Muscle of back (tissue), 3 donors: ENCODE measurements at regions not wholly inside any gene's neighbourhood (a gene's known extent, or its start where the extent isn't known, plus 50 kb on each side); places are given as distances from the start of the nearest gene placed in this dataset.

Experiments used
- DNase-seq, 3 donors: peaks; one replicate each; pipeline versions ENCODE4 v3.0.0 to v3.0.0-alpha.2; 2013

DNA sequence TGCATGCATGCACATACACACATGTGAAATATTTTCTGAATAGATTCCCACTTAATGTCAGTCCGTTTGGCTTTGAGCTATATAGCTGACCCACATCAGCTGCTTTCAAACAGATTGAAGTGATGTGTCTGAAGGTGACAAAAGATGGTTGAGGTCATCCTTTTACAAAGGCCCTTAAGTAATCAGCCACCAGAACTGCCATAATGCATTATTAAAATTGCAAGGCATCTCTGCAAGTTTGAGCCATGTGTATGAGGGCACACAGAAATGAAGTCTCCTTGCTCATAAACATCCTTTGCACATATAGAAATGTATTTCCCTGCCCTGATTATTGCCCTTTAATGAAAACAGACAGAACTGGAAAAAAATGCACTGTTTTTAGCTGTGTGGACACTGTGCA is 1043.0 kb upstream of the C9orf72 start:
- DNase-seq: no peak

DNA sequence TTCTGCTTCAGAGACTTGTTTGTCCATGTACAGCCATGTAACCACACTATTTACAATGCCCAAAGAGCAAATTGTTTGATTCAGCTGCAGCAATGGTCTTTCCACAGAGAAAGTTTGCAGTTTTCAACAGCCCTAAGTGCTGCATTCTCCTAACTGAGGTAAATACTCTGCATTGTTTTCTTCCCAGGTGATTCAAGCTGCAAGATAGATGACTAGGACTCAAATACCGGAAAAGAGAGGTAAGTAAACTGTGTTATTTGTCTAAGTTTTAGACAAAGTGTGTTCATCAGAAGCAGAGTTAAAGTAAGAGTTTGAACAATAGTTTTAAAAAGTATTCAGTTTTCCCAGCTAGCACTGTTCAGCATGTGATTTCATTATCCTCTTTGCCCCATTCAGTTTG is 1046.7 kb upstream of the C9orf72 start:
- DNase-seq: no peak

DNA sequence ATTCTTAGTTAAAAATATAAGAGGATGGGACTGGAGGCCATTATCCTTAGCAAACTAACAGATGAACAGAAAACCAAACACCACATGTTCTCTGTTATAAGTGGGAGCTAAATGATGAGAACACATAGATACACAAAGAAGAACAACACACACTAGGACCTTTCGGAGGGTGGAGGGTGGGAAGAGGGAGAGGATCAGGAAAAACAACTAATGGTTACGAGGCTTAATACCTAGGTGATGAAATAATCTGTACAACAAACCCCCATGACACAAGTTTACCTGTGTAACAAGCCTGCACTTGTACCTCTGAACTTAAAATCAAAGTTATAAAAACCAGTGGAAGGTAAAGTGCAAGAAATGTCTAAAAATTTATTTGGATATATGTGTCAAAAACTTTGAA is 1047.4 kb upstream of the C9orf72 start:
- no peak for DNase-seq

DNA sequence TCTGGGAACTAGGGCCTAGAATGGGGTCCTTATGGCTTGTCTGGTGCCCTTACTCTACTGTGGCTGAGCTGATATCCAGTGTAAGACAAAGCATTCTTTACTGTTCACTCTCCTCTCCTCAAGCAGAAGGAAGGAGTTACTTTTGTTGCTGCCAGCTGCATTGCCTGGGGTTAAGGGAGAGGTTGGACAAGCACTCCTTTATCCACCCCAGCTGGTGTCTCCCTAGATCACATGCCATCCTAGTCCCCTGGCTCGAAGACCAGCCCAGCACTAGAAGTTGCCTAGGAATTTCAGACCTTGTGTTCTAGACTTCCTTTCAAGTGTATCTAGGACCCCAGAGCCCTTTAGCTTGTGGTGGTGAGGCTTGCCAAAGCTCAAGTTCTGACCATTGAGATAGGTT is 1051.5 kb upstream of the C9orf72 start:
- DNase-seq: no peak

DNA sequence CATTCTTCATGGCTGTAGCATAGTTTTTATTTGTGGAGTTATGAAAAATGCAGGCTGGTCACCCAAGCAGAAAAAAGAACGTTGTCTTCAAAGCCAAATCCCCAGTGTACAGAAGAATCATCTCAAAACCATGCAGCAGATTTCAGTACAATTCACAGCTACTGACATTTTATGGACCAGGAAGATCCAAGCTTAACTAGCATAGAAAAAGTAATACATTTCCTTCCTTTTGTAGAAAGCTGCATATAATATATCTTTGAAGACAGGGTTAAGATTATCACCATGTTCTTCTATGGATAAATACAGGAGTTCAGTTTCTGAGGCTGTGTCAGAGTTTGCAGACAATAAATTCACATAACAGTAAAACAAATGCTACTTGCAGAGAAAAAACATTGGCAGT is 1054.8 kb upstream of the C9orf72 start:
- DNase-seq: no peak

DNA sequence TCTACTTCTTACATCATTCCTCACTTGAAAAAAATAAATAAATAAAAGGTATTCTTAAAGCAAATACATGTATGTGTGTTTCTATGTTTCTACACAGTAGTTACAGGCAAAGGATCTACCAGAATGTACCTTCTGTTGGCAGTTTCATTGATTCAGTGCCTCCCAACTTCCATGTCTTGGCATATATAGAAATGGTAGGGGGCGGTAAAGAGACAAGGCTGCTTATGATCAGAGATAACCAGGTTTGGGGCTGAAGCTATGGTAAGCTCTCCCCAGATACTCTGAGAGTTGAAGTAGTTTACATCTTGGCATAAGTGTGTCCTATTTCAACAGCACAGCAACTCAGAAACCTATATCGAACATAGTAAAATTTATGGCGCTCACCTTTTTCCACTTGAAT is 1075.4 kb upstream of the C9orf72 start:
- DNase-seq: no peak

DNA sequence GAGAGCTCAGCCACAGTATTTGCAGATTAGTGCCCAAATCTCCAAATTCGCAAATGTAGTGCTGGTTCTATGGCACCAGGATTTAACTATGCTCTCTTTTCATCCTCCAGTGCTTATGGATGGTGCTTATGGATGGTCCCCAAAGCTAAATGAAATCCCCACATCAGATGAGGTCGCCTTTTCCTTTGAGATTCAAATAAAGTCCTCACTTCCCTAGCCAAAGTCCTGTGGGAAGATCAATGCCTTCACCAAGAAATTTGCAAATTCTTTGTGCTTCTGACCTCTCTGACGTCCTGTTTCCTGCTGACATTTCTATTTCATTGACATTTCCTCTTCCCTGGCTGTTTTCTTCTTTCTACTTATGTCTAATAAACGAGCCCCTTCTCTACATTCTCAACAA is 1077.0 kb upstream of the C9orf72 start:
- no peak for DNase-seq

DNA sequence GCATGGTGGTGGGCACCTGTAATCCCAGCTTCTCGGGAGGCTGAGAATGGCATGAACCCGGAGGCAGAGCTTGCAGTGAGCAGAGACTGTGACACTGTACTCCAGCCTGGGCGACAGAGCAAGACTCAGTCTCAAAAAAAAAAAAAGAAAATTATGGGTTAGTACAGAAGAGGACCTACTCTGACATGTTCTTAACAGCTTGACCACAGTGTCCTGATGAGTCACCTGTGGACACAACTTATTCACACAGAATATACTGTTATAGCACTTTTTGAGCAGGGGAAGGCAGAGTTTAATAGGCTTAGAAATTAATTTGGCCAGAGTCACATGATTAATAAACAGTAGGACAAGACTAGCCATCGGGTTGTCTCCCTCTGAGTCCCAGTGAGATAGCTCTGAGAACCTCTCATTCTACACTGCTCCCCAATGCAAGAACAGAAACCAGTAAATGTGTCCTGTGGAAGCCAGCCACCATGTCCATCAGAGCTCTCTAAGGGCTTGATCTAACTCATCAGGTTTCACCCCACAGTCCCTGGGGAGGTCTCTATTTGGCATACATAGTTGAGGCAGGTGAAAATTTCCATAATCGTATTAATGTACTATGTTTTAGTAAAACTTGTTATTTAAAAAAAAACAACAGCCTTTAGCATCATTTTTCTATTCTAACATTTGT is 1077.9 kb upstream of the C9orf72 start:
- DNase-seq: no peak

DNA sequence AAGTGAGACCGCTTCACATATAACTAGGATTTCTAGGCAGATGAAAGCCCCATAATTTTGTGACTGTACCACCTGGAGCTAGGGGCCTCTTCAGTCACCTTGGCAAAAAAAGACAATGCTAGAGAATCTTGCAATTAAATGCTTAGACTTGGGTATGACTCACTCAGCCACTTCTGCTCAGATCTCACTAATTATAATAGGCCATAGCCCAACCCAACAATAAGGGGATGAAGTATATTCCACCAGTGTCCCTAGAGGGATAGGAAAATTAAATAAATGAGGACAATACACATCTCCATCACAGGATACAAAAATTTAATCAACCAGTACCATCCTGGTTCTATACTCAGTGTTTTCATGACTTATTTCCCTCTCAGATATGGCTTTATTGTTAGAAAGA is 1079.9 kb upstream of the C9orf72 start:
- no peak for DNase-seq

DNA sequence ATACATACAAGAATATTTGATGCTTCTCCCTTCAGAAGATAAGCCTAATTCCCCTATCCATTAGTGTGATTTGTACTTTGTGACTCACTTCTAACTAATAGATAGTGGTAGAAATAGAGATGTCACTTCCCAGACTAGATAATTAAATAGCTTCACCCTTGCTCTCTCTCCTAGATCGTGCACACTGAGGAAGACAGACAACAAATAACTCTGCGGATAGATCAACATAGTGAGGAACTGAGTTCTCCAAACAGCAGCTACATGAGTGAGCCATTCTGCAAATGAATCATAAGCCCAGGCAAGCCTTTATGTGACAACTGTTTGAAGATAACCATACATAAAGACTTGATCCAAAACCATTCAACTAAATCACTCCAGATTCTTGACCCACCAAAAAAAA is 1083.4 kb upstream of the C9orf72 start:
- DNase-seq: no peak

DNA sequence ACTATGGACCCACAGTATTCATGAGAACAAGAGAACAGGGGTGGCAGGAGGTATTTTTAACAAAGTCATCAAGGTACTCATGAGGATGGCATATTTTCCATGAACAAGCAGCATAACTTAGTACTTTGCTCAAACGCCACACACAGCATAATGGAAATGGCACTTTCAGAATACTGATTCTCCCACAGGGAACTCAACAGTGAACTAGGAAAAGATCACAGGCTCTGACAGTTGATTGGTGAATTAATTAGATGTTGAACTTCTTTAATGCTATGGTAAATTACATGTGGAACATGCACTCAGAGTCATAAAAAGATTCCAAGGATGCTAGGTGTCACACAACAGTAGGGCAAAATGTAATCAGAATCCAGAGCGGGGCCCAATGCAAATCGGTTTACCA is 1088.6 kb upstream of the C9orf72 start:
- DNase-seq: no peak

DNA sequence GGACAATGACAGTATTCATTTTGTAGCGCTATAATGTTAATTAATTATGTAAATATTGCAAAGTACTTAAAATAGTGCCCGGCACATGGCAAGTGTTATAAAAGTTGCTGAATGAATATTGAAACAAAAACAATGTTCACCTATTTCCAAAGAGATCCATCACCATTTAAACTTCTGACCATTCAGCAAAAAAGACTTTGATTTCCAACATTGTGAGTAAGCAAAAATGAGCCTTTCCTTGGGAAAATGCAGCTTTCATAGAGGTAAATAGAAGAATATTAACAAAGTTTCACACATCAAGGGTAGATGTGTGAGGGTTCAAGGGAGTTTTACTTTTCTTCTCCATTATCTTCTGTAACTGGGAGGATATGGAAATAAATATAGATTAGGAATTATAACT is 1089.4 kb upstream of the C9orf72 start:
- DNase-seq: no peak

DNA sequence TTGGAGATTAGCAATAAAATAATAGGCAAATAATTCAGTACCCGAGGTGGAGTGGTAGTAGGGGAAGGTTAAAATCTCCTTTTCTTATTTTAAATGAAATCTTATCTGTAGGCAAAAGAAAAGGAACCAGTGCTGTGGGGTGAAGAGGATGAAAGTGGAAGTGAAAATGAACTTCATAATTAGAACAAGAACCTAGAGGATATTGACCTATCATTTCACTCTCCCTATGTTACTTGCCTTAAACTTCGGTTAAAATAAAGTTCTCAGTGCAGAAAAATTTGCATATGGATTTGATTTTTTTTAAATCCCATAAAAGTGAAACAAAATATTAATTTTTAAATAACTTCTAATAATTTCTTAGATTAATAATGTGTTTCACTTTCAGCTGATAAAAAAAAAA is 1094.9 kb upstream of the C9orf72 start:
- no peak for DNase-seq

DNA sequence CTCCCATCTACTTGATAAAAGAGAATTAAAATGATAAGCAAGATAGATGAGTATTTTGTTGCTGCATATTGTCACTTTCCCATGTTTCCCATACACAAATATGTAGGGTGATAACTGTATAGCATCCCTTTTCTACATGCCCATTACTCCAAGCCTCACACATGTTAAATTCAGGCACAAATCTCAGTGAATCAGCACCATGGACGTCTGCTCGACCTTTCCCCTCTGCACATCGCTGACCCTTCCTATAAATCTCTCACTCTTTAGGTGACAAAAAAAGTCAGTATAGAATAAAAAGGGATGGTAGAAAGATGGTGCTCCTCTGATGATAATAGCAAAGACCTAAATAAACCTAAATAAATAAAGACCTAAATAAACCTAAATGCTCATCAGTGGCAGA is 1097.7 kb upstream of the C9orf72 start:
- no peak for DNase-seq

DNA sequence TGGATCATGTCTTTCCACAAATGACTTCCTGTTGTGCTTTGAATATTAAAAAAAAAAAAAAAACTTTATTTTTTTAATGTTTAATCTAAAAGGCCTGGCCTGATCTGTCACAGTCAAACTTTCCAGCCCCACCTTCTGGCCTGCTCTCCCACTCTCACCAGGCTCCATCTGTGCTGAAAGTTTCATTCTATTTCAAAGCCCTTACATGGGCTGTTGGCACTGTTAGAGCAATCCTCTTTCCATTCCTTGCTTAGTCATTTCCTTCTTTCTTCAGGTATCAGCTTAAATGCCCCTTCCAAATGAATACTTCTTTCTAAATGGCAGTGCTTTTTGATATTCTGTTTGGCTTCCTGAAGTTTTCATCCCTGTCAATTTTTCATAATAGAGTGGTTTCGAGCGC is 1104.8 kb upstream of the C9orf72 start:
- no peak for DNase-seq

DNA sequence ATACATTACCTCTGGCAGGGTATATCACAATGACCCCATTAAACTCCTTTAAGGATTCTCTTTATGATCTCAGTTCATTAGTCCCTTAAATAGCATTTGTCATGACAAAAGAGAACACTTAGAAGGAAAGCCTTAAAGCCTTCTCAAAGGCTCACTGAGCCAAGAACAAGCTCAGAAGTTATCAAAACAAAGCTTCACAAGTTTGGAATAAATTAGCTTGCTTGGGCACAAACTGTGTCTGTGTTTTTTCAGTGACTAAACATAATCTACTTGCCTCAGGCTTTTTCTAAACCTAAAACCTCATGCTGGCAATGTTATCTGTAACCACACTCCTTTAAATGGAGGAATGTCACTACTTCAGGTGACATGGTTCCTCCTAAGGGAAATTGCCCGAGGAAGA is 1114.9 kb upstream of the C9orf72 start:
- DNase-seq: no peak

DNA sequence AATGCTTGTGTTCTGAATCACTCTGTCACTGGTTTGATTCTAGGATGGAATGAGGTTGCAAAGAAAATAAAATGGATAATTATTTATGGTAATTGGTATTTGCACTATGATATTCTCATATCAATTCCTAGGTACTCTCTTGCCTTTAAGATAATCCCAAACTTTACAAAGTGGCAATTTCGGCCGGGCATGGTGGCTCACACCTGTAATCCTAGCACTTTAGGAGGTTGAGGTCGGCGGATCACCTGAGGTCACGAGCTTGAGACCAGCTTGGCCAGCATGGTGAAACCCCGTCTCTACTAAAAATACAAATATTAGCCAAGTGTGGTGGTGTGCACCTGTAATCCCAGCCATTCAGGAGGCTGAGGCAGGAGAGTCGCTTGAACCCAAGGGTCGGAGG is 1118.7 kb upstream of the C9orf72 start:
- no peak for DNase-seq

DNA sequence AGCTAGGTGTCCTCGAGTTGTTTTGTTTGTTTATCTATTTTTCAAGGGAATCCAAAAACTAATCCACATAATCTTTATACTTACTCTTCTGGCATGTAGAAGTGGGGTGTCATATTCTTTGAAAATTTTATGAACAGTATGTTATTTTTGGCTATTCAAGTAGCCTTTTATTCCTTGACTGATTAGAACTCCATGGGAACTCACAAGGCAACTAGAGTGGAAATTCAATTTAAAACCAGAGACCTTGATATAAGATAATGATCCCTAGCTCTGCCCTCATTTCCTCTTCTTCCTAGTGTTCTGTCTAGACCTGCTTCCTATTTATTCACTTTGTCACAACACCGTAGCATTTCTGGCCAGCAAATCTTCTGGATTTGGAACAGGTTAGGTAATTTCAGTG is 1123.7 kb upstream of the C9orf72 start:
- no peak for DNase-seq

DNA sequence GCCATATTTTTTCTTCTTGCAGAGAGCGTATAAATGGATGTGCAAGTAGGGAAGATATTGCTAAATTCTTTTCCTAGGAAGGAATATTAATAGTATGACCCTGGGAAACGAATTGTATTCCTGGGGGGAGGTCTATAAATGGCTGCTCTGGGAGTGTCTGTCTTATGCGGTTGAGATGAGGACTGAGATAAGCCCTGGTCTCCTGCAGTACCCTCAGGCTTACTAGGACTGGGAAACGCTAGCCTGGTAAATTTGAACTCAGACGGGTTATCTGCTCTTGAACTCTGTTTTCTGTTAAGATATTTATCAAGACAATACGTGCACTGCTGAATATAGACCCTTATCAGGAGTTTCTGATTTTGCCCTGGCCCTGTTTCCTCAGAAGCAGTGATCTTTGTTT is 1126.4 kb upstream of the C9orf72 start:
- DNase-seq: no peak

DNA sequence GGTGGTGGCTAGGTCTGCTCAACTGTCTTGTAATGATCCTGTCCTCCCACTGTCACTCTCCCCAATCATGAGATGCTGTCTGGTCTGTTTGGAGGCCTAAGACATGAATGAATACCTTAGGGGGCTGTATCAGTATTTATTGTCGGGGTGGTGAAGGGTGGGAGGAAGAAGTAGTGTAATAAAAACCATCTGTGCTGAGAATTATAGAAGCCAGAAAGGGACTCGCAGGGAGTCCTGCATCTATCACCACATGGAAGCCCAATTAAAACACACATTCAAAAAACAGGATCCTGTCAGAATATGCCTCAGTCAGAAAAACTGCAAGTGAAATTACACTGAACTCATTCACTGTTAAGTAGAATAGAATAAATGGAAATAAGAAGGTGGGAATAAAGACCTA is 1134.3 kb upstream of the C9orf72 start:
- DNase-seq: peak in 1 of 3 donors; percentile 16

DNA sequence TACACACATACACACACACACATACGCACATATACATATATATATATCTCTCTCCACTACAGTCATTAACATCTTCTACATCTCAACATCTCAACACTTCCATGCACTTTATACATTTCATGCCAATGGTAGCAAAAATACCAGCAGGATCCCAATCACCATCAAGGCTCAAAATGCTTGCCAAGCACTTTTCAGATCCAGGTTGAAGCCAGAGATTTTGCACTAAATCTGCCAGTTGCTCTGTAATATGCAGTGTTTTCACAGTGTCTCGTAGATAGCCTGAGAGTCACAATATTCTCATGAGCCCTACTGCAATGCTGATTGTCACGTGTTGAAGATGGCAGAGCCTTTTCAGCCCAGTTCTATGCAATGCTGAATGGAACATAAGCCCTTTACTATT is 1140.9 kb upstream of the C9orf72 start:
- no peak for DNase-seq

DNA sequence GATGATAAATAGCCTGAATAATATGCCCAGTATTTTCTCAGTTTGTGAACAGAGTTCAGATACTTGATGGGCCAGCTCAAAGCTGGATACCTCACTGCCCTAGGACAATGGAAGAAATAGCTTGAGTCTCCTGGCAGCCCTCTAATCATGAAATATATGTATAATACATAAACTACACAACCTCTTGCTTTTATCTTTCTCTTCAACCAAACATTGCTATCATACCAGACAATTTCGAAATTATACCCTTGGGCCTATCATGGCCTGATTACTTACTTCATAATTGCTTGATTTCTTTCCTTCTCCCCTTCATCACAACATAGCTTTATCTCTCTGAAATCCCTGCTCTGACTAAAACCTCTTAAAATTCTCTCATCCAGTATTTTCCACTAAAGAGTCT is 1144.9 kb upstream of the C9orf72 start:
- no peak for DNase-seq

DNA sequence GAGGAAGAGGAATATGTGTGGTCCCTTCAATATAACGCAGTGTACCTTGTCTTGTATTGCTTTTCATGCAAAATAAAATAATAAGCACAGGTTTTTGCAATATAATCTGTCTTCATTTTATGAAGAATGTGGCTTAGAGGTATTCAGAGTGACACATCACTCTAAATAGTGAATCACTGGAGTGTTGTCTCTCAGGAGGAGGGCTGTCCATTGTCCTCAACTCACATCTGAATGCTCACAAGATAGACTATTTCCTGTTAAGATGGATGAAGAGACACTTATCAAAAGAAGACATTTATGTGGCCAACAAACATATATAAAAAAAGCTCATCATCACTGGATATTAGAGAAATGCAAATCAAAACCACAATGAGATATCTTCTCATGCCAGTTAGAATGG is 1147.5 kb upstream of the C9orf72 start:
- DNase-seq: no peak

DNA sequence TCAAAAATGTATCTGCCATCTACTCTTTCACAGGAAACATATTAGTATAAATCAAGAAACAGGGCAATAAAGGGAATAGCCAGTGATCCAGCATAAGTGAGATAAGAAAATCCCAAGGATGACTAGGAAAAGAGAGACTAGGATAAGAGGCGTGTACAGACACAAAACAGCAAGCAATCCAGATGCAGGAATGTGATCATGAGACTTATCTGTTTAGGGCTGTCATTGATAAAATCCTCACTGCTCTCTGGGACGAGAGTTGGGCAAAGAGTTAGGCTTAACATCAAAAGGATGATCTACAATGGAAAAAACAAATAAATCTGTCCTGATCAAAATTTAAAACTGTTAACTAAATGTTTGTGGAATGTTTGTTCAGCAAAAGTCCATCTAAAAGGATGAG is 1156.8 kb upstream of the C9orf72 start:
- DNase-seq: no peak
